Heart left ventricle (tissue), 13 donors: ENCODE measurements at regions not wholly inside any gene's neighbourhood (a gene's known extent, or its start where the extent isn't known, plus 50 kb on each side); places are given as distances from the start of the nearest gene placed in this dataset.

ENCODE experiments used
- POLR2A ChIP-seq, 2 donors: fragments of 450-650 bp; IDR thresholded peaks; one replicate each; pipeline ENCODE4 v1.6.1; 2017; ENCODE audit warnings: antibody characterized with exemption in 2 of 2, mild to moderate bottlenecking in 2 of 2, moderate library complexity in 2 of 2
- TF ChIP-seq, protein P1 (sequence below), 12 donors: fragments of 200-600 bp; sonication (generic) in 4 of 12; IDR thresholded peaks; one replicate each; pipeline versions ENCODE4 v1.5.0 to v1.8.0; 2018 to 2022; ENCODE audit warnings: antibody characterized with exemption in 12 of 12, mild to moderate bottlenecking in 5 of 12
- donor health status: ischemic (EF 13 %, LVEDD 7.1; RV severe dilation, severe dysfunction).
- donor health status: DM: no; HTN: yes; CAD: no.
- donor health status: DM: no; HTN: no; CAD: no.
- donor health status: ischemic (EF 25% LVEDD 6.9; RV normal size, moderate dysfunction).
- donor health status: ischemic (EF 25% LVEDD 5.7; RV mildly dilated, moderate dysfunction).
- donor health status: ischemic (EF 35%, LVEDD 5.7; RV mildly dilated, moderate dysfunction).
- donor health status: nonischemic (EF 11% LVEDD 7.7; RV severe dilation, severe dysfunction).
- donor health status: DM: yes; HTN: yes; CAD: no.
- donor health status: PGD.
- donor health status: ischemic (EF 29% LVEDD 5.4; RV normal size, mild dysfunction).
- donor health status: nonischemic (EF 23%, LVEDD 6.1; RV moderate dilation, normal function).

DNA sequence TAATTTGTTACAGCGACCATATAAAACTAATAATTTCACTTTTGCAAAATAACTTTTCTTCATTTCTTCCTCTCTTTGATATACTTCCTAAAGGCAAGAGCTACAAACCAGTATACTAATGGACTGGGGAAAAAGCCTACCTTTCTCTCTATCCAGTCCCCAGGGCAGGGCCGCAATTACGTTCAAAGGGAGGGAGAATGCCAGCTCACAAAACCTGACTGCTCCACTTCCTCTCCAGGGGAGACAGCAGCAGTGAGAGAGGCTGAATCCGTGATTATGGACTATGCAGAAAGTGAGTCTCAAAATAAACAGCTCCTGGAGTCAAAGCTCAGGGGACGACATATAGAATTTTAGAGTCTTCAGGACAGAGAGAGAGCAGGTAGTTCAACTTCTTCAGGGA, 126.9 kb upstream of the HES1 start:
- TF ChIP-seq, protein P1, sequence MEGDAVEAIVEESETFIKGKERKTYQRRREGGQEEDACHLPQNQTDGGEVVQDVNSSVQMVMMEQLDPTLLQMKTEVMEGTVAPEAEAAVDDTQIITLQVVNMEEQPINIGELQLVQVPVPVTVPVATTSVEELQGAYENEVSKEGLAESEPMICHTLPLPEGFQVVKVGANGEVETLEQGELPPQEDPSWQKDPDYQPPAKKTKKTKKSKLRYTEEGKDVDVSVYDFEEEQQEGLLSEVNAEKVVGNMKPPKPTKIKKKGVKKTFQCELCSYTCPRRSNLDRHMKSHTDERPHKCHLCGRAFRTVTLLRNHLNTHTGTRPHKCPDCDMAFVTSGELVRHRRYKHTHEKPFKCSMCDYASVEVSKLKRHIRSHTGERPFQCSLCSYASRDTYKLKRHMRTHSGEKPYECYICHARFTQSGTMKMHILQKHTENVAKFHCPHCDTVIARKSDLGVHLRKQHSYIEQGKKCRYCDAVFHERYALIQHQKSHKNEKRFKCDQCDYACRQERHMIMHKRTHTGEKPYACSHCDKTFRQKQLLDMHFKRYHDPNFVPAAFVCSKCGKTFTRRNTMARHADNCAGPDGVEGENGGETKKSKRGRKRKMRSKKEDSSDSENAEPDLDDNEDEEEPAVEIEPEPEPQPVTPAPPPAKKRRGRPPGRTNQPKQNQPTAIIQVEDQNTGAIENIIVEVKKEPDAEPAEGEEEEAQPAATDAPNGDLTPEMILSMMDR (IDR thresholded peaks at IDR 0.05): no peak
- no peak for TF ChIP-seq POLR2A (IDR thresholded peaks at IDR 0.05)
